IMR-90 (cell line): ENCODE measurements at regions not wholly inside any gene's neighbourhood (a gene's known extent, or its start where the extent isn't known, plus 50 kb on each side); places are given as distances from the start of the nearest gene placed in this dataset.

Source experiments
- ATAC-seq: fragments of 200-7000 bp; cut with Tn5 transposase; 2 replicates; pipeline ENCODE4 v1.9.1; 2020; ENCODE audit warnings: low read depth, mild to moderate bottlenecking, moderate library complexity
- BruUV-seq: library from RNA; stranded (reverse); fragments of 400-500 nt; replicated peaks from 2 replicates; lab custom pipeline; 2021; lab: Mats Ljungman, UMichigan
- CTCF ChIA-PET: fragments of 300-600 bp; formaldehyde crosslinking; extraction: SDS; loops from one replicate; lab custom pipeline; 2021; ENCODE audit warnings: antibody characterized with exemption; lab: Yijun Ruan, JAX
- POLR2A ChIA-PET: fragments of 300-600 bp; sonication (Branson Sonifier 250); formaldehyde crosslinking; loops from one replicate; lab custom pipeline; 2022; ENCODE audit warnings: antibody characterized with exemption; ENCODE audit not compliant: unreplicated experiment; lab: Charles Lee
- DNase-seq: peaks from one replicate; pipeline ENCODE4 v3.0.0; 2013
- H2AFZ ChIP-seq: replicated peaks from 2 replicates; pipeline ENCODE3; 2013; ENCODE audit warnings: low read length, mild to moderate bottlenecking; ENCODE audit not compliant: poor library complexity
- H2AK5ac ChIP-seq: 2 replicates; pipeline ENCODE4 v1.6.1; 2013; ENCODE audit warnings: low read depth, low read length, inconsistent platforms
- H2AK9ac ChIP-seq: replicated peaks from 2 replicates; pipeline ENCODE3; 2013; ENCODE audit warnings: mild to moderate bottlenecking, low read depth, low read length, moderate library complexity; ENCODE audit not compliant: poor library complexity
- H2BK120ac ChIP-seq: 2 replicates; pipeline ENCODE4 v1.6.1; 2013; ENCODE audit warnings: low read depth, low read length, inconsistent platforms
- H2BK15ac ChIP-seq: 3 replicates; pipeline ENCODE4 v1.6.1; 2013; ENCODE audit warnings: low read depth, low read length, inconsistent platforms
- H2BK20ac ChIP-seq: 2 replicates; pipeline ENCODE4 v1.6.1; 2013; ENCODE audit warnings: low read depth, mild to moderate bottlenecking, inconsistent platforms, low read length, moderate library complexity
- H2BK5ac ChIP-seq: 2 replicates; pipeline ENCODE4 v1.6.1; 2013; ENCODE audit warnings: mild to moderate bottlenecking, low read depth, low read length, inconsistent platforms; ENCODE audit not compliant: poor library complexity, severe bottlenecking
- H3K14ac ChIP-seq: replicated peaks from 2 replicates; pipeline ENCODE4 v1.6.1; 2013; ENCODE audit warnings: low read depth, low read length, inconsistent platforms
- H3K18ac ChIP-seq: 2 replicates; pipeline ENCODE4 v1.6.1; 2013; ENCODE audit warnings: low read depth, low read length, control low read depth
- H3K23ac ChIP-seq: 2 replicates; pipeline ENCODE4 v1.6.1; 2013; ENCODE audit warnings: low read depth, low read length, inconsistent platforms
- H3K27ac ChIP-seq: 2 replicates; pipeline ENCODE4 v1.5.1; 2013; ENCODE audit warnings: mild to moderate bottlenecking, control low read depth, low read length; ENCODE audit not compliant: insufficient read depth
- H3K27me3 ChIP-seq: 2 replicates; pipeline ENCODE4 v1.6.1; 2013; ENCODE audit warnings: low read length; ENCODE audit not compliant: control insufficient read depth, insufficient read depth
- H3K36me3 ChIP-seq: 2 replicates; pipeline ENCODE4 v1.6.1; 2013; ENCODE audit warnings: low read length, mixed read lengths; ENCODE audit not compliant: control insufficient read depth, insufficient read depth
- H3K4ac ChIP-seq: 2 replicates; pipeline ENCODE4 v1.6.1; 2013; ENCODE audit warnings: low read depth, low read length, inconsistent platforms
- H3K4me1 ChIP-seq: 2 replicates; pipeline ENCODE4 v1.6.1; 2013; ENCODE audit warnings: low read length, mixed read lengths; ENCODE audit not compliant: control insufficient read depth, insufficient read depth
- H3K4me2 ChIP-seq: 2 replicates; pipeline ENCODE4 v1.6.1; 2013; ENCODE audit warnings: low read depth, mild to moderate bottlenecking, control low read depth, low read length, moderate library complexity
- H3K4me3 ChIP-seq: 2 replicates; pipeline ENCODE4 v1.5.1; 2013; ENCODE audit warnings: low read depth, mild to moderate bottlenecking, control low read depth, low read length, moderate library complexity; ENCODE audit not compliant: insufficient read depth
- H3K56ac ChIP-seq: 2 replicates; pipeline ENCODE4 v1.6.1; 2013; ENCODE audit warnings: low read length, inconsistent platforms; ENCODE audit not compliant: insufficient read depth; ENCODE audit errors: extremely low read depth
- H3K79me1 ChIP-seq, 2 experiments: 2 replicates each; pipeline ENCODE4 v1.6.1; 2013; ENCODE audit warnings: low read length in 2 of 2, inconsistent platforms in 1 of 2, low read depth in 1 of 2
- H3K9ac ChIP-seq: 2 replicates; pipeline ENCODE4 v1.6.1; 2013; ENCODE audit warnings: low read depth, low read length, control low read depth
- H3K9me1 ChIP-seq: 2 replicates; pipeline ENCODE4 v1.6.1; 2013; ENCODE audit warnings: low read length, inconsistent platforms; ENCODE audit not compliant: insufficient read depth
- H3K9me3 ChIP-seq: 2 replicates; pipeline ENCODE4 v1.6.1; 2013; ENCODE audit warnings: low read length; ENCODE audit not compliant: control insufficient read depth, insufficient read depth
- H4K20me1 ChIP-seq: 2 replicates; pipeline ENCODE4 v1.6.1; 2013; ENCODE audit warnings: low read length, inconsistent platforms; ENCODE audit not compliant: insufficient read depth
- H4K5ac ChIP-seq: 2 replicates; pipeline ENCODE4 v1.6.1; 2013; ENCODE audit warnings: mild to moderate bottlenecking, low read depth, low read length, control low read depth
- H4K8ac ChIP-seq, 2 experiments: 2 replicates each; pipeline ENCODE4 v1.6.1; 2013; ENCODE audit warnings: low read depth in 2 of 2, low read length in 2 of 2, control low read depth in 1 of 2, inconsistent platforms in 1 of 2
- H4K91ac ChIP-seq: 2 replicates; pipeline ENCODE4 v1.6.1; 2013; ENCODE audit warnings: low read depth, low read length, inconsistent platforms; ENCODE audit not compliant: insufficient read depth
- BHLHE40 ChIP-seq: fragments of 150-350 bp; IDR thresholded peaks from 2 replicates; pipeline ENCODE4 v1.6.1; 2016; ENCODE audit warnings: mild to moderate bottlenecking, low read depth, low read length
- CEBPB ChIP-seq: IDR thresholded peaks from 2 replicates; pipeline ENCODE4 v1.6.1; 2012; ENCODE audit warnings: low read depth, low read length, improper control_type of control experiment
- CHD1 ChIP-seq: IDR thresholded peaks from 2 replicates; pipeline ENCODE4 v1.6.1; 2012; ENCODE audit warnings: low read depth, low read length, improper control_type of control experiment
- CTCF ChIP-seq: conservative IDR thresholded peaks from 2 replicates; pipeline ENCODE4 v1.5.1; 2012; ENCODE audit warnings: mild to moderate bottlenecking, low read depth, low read length, improper control_type of control experiment
- ELK1 ChIP-seq: fragments of 150-350 bp; IDR thresholded peaks from 2 replicates; pipeline ENCODE4 v1.6.1; 2016; ENCODE audit warnings: low read depth, mild to moderate bottlenecking, low read length, moderate library complexity, borderline replicate concordance
- FOS ChIP-seq: fragments of 150-350 bp; IDR thresholded peaks from 2 replicates; pipeline ENCODE4 v1.6.1; 2016; ENCODE audit warnings: low read depth, low read length
- MAFK ChIP-seq: IDR thresholded peaks from 2 replicates; pipeline ENCODE4 v1.6.1; 2012; ENCODE audit warnings: low read depth, low read length, improper control_type of control experiment
- MAZ ChIP-seq: IDR thresholded peaks from 2 replicates; pipeline ENCODE4 v1.6.1; 2012; ENCODE audit warnings: low read depth, mild to moderate bottlenecking, low read length, improper control_type of control experiment, moderate library complexity, borderline replicate concordance
- MXI1 ChIP-seq: IDR thresholded peaks from 2 replicates; pipeline ENCODE4 v1.6.1; 2012; ENCODE audit warnings: low read depth, mild to moderate bottlenecking, low read length, moderate library complexity, borderline replicate concordance
- NFE2L2 ChIP-seq: fragments of 150-350 bp; IDR thresholded peaks from 2 replicates; pipeline ENCODE4 v1.6.1; 2016; ENCODE audit warnings: low read depth, mild to moderate bottlenecking, low read length
- POLR2A ChIP-seq: IDR thresholded peaks from 2 replicates; pipeline ENCODE4 v1.6.1; 2012; ENCODE audit warnings: mild to moderate bottlenecking, low read depth, low read length
- RAD21 ChIP-seq: IDR thresholded peaks from 2 replicates; pipeline ENCODE4 v1.6.1; 2012; ENCODE audit warnings: low read length, improper control_type of control experiment
- RCOR1 ChIP-seq: IDR thresholded peaks from 2 replicates; pipeline ENCODE4 v1.6.1; 2012; ENCODE audit warnings: mild to moderate bottlenecking, low read length, improper control_type of control experiment; ENCODE audit not compliant: insufficient replicate concordance
- RFX5 ChIP-seq: IDR thresholded peaks from 2 replicates; pipeline ENCODE4 v1.8.0; 2012; ENCODE audit warnings: low read depth, mild to moderate bottlenecking, low read length, moderate library complexity
- SMC3 ChIP-seq: fragments of 150-350 bp; IDR thresholded peaks from 2 replicates; pipeline ENCODE4 v1.6.1; 2016; ENCODE audit warnings: low read depth, mild to moderate bottlenecking, antibody characterized with exemption, low read length, moderate library complexity
- USF2 ChIP-seq: fragments of 150-350 bp; IDR thresholded peaks from 2 replicates; pipeline ENCODE4 v1.6.1; 2017; ENCODE audit warnings: mild to moderate bottlenecking, antibody characterized with exemption, low read length, low read depth
- WGBS, 2 experiments: methylation state at CpG; one replicate each; pipeline versions ENCODE4 v1.1.5 to v1.1.7; 2013; ENCODE audit warnings: missing lambda C conversion rate in 2 of 2; ENCODE audit not compliant: insufficient read length in 1 of 2; ENCODE audit errors: extremely low coverage in 2 of 2; 5-methylcytosine and 5-hydroxymethylcytosine counted together
- dilution Hi-C: fragments of 300-500 bp; cut with HindIII; formaldehyde crosslinking; loops from one replicate; pipeline ENCODE4 v1.14.3; 2018; ENCODE audit warnings: low sequenced_read_pairs; ENCODE audit not compliant: unreplicated experiment
- in situ Hi-C: fragments of 300-500 bp; cut with MboI; formaldehyde crosslinking; loops from 3 replicates; pipeline ENCODE4 v1.14.3; 2019; ENCODE audit warnings: low sequenced_read_pairs, inconsistent platforms, mixed read lengths
- intact Hi-C: fragments of 100-400 bp; cut with micrococcal nuclease; formaldehyde crosslinking; loops from 2 replicates; pipeline ENCODE4 v1.10.0; 2022

- Histone ChIP-seq H3K56ac (no peak overlapping the region), H3K9me3 (peaks cover 1% of the 10 kb centered on the region; the same call in 1 of the 2 replicates), H3K9ac (no peak overlapping the region), H3K4me1 (no peaks in the 10 kb centered on the region), H2BK15ac (no peak overlapping the region), H3K4ac (no peak overlapping the region), H3K14ac (no peak overlapping the region), H2AK5ac (no peak overlapping the region), H3K4me2 (no peak overlapping the region), H3K27ac (no peak overlapping the region), H4K5ac (no peak overlapping the region), H2BK20ac (no peak overlapping the region), H3K23ac (no peak overlapping the region), H2BK120ac (no peak overlapping the region), H2AK9ac (no peak overlapping the region), H2AFZ (no peak overlapping the region), H3K18ac (no peak overlapping the region), H3K9me1 (no peaks in the 10 kb centered on the region), H3K4me3 (no peak overlapping the region), H4K20me1 (no peaks in the 10 kb centered on the region), H3K36me3 (no peaks in the 10 kb centered on the region), H4K91ac (no peak overlapping the region), H4K8ac (no peak overlapping the region), H2BK5ac (no peak overlapping the region), H3K79me1 (no peaks in the 10 kb centered on the region), H3K27me3 (no peaks in the 10 kb centered on the region)
- dilution Hi-C loops: no loop called here
- WGBS, 2 experiments: no CpG with 5 or more reads among the region's 2 CpGs
- POLR2A ChIA-PET: no interaction called here
- in situ Hi-C loops: no loop called here
- no TSS peak for BruUV-seq
- intact Hi-C loops: no loop called here
- CTCF ChIA-PET: no interaction called here
- no peak for ATAC-seq
- no peak for TF ChIP-seq MXI1
- TF ChIP-seq USF2: no peak
- no peak for TF ChIP-seq CEBPB
- no peak for TF ChIP-seq CHD1
- TF ChIP-seq RFX5: no peak
- no peak for TF ChIP-seq CTCF
- no peak for TF ChIP-seq POLR2A
- no peak for TF ChIP-seq RAD21
- no peak for TF ChIP-seq NFE2L2
- no peak for TF ChIP-seq BHLHE40
- no peak for TF ChIP-seq FOS
- TF ChIP-seq ELK1: no peak
- TF ChIP-seq MAFK: no peak
- TF ChIP-seq RCOR1: no peak
- TF ChIP-seq MAZ: no peak
- TF ChIP-seq SMC3: no peak
- DNase-seq: no peak
Observed at GRCh38 chr4:35700663-35701062, 543.7 kb downstream of the ARAP2 start.
